Activated CD4-positive, alpha-beta T cell treated with anti-CD3 and anti-CD28 coated beads for 4 hours (primary cell): ENCODE measurements at regions not wholly inside any gene's neighbourhood (a gene's known extent, or its start where the extent isn't known, plus 50 kb on each side); places are given as distances from the start of the nearest gene placed in this dataset.

Experiments
- DNase-seq, 2 donors: peaks; one replicate each; pipeline ENCODE4 v3.0.0-alpha.2; 2020

GRCh38 chr7:132072873-132073272 is 503.4 kb downstream of the PLXNA4 start:
- no peak for DNase-seq

GRCh38 chr7:132072165-132072564 is 504.1 kb downstream of the PLXNA4 start:
- DNase-seq, result no peak

GRCh38 chr7:132069306-132069705 is 507.0 kb downstream of the PLXNA4 start:
- DNase-seq, result no peak

GRCh38 chr7:132066761-132067171 is 509.5 kb downstream of the PLXNA4 start:
- no peak for DNase-seq

DNA sequence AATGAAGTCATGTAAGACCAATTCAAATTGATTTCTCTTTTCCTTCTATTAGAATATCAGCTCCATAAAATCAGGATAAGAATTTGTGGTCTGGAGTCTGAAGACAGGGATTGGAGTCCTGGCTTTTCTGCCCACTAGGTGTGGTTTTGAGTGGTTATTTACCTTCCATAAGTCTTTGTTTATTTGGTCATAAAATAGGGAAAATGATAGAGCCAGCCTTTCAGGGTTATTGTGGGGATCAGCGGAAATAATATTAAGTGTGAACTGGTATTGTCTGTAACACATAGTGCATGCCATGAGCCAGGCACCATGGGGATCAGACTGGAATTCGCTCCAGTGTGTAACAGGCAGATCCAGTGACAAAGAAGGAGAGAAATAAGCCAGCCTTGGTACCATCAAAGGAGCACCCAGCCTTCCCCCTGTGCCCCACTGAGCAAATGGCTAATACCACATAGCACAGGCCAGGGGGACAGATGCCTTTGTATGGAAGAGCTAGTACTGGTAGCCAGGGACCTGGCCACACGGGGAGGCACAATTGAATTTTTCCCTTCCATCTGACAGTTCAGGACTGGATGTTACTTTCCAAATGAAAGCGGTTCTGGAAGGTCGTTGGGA is 509.7 kb upstream of the PODXL start:
- DNase-seq, result no peak

DNA sequence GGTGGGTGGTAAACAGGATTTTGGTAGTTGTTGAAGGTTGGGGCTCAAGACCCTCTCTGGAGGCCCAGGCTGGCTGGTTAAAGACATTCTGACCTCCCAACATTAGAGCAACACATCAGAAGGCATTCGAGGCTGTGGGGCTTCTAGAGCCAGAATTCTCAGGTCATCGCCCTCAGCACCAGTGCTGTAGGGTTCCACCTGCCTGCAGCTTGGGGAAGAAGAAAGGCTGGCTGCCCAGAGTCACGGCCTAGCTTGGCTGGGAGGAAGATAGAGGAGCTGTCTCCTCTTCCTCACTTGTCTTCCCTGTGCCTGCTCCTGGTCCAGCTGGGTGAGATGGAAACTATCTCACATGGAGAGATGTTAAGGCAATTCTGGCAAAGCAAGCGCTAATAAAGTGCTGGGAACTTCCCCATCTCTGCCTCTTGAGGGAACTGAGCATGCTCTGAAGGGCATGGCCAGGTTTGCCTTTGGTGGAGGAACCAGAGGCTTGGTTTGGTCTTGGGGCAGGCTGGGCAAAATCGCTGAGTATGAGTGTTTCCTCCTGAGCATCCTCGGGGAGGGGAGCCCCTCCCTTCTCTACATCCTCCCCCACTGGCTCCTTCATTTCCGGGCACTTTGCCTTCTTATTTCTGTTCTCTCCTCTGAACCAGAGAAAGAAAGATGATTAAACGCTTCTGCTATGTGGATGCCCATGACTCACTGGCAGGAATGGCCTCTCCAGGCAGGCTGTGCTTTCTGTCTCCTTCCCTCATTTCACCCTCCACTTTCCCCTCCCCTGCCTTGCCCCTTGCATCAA is 509.0 kb upstream of the PODXL start:
- DNase-seq, result no peak

- no peak for DNase-seq
Measured at GRCh38 chr7:132063800-132064199, 507.4 kb upstream of the PODXL start.

DNA sequence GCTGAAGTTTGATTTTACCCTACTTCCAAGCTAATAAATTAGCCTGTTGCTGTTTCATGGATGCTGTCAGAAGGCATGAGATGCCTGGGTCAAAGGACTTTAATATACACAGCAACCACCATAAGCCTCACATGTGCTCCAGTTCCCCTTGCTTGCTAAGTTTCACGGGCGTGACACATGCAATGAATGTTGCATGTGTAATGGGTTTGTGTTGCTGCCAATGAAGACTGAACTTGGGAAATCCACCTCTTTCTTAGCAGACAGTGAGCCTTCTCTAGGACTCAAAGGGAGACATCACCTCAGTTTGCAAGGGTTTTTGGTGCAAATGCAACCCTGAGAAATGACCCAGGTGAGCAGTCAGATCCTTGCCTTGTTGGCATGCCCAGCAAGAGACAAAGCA is 505.5 kb upstream of the PODXL start:
- DNase-seq, result no peak

DNA sequence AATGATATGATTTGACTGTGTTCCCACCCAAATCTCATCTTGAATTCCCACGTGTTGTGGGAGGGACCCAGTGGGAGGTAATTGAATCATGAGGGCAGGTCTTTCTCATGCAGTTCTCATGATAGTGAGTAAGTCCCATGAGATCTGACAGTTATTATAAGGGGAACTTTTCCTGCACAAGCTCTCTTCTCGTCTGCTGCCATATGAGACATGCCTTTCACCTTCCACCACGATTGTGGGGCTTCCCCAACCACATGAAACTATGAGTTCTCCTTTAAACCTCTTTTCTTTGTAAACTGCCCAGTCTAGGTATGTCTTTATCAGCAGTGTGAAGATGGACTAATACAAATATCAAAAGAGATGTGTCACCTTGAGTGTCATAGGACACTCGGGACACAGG is 502.7 kb upstream of the PODXL start:
- no peak for DNase-seq

DNA sequence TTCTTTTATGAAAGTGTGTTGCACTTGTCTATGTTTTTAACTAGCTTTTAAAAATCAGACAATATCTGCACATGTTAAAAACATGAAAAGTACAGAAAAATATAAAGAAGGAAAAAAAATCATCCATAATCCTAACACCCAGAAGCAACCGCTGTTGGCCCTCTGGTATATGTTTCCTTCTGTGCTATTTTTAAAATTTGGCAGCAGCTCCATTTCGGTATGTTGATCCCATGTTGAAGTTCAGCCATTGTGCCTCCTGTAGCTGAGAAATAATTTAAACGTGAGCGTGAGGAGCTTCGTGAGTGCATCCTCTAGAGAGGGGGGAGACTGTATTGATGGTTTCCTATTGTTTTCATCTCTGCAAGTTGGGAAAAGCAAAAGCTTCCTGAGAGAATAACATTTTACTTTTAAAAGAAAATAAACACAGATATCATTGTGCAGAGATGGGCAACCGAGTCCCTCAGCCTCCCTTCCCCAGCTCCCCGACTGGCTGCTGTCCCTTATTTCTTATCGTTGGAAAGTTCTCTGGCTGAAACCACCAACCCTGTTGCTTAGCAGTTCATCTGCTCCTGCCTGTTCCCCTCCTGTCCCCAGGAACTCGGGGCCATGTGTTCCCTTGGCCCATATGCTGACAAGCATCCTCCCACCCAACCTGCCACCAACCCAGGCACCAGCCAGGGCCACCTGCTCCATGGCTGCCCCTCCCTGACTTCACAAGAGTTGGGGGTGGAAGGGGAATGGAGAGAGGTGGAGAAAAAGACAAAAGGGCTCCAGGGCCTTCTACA is 499.1 kb upstream of the PODXL start:
- DNase-seq, result no peak

DNA sequence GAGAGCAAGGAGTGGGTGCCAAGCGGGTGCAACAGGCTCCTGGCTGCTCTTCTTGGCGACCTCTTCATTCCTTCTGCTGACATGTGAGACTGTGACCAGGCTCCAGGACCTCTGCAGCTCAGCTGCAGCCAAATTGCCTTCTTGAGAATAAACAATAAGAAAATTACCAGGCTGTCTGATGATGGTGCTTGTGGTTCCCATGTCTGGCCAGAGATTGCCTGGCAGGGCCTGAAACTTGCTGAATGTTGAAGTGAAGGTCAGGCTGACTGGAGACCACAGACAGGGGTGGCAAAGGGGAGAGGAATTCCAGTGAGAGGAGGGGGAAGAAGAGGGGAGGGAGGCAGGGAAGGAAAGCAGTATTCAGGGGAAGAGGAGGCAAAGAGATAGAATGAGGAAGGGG is 497.4 kb upstream of the PODXL start:
- no peak for DNase-seq

DNA sequence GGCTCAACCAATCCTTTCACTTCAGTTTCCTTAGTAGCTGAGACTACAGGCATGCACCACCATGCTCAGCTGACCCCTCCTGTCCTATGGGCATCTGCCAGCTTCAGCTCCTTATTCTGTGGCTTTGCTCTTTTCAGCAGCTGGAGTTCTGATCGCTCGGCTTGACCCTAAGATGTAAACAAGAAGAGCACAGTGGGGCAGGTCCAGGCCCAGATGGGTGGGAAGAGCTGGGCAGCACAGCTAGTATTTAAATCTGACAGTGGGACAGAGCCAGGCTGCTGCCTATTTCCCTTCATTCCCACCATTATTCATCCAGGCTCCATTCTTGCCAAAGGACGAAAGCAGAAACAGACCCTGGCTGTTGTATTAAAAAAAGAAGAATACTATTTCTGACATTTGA is 494.9 kb upstream of the PODXL start:
- DNase-seq, result no peak

DNA sequence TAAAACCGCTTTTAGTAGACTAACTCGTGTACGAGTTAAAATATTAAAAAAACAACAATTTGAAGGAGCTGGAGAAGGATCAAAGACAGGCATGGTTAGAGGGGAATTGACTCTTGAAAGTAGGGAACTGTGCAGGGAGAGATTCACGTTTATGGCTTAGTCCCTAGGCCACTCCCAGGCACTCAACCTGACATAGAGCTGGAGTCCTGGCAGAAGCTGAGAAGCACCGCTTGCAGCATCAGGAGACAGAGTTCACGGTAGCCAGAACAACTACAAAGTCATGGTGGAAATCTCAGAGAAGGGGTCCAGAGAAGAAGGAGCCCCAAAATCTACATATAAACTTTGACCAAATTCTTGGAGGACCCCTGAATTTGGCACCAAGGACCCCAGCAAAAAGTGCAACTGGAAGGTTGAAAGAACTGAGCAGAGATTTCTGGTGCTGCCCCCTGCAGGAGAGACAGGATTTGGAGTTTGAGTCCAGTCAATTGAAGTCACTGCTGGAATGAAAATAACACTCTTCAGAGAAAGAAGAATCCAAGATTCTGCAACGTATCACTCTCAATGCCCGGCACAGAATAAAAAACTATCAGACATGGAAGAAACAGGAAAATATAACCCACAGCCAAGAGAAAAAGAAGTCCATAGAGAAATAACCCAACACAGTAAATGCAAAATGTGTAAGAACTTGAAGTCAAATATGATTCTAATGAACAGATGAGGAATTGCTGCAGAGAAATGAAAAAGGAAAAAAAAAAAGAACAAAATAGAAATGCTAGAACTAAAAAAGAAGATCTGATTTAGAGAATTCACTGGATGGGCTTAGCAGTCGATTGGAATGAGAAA is 493.3 kb upstream of the PODXL start:
- no peak for DNase-seq

GRCh38 chr7:132045481-132045980 is 489.1 kb upstream of the PODXL start:
- DNase-seq, result no peak

DNA sequence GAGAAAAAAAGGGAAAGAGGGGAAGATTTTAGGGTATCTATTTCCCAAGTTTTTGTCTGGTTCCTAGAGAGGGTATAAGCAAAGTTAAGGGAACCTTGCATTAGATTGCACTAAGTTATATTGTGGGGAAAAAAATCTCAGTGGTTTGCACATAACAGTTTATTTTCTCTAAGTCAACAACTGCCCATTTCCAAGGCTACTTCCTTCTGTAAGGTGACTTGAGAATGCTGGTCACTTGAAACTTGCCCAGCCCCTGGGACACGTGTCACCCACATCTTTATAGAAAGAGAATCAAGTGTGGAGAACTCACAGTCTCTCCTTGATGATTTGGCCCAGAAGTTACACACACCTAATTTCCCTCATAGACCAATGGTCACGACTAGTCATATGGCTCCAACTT is 488.6 kb upstream of the PODXL start:
- no peak for DNase-seq

GRCh38 chr7:132044247-132044646 is 487.8 kb upstream of the PODXL start:
- no peak for DNase-seq

DNA sequence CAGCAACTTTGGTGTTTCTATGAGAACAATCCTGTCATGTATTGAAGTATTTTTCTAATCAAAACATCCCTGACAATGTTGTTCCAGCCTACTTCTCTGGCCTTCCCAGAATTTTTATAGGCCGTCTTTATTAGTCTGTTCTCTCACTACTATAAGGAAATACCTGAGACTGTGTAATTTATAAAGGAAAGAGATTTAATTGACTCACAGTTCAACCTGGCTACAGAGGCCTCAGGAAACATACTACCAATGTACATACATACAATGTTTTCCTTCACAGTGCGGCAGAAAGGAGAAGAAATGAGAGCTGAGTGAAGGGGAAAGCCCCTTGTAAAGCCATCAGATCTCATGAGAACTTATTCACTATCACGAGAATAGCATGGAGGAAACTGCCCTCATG is 484.7 kb upstream of the PODXL start:
- no peak for DNase-seq

DNA sequence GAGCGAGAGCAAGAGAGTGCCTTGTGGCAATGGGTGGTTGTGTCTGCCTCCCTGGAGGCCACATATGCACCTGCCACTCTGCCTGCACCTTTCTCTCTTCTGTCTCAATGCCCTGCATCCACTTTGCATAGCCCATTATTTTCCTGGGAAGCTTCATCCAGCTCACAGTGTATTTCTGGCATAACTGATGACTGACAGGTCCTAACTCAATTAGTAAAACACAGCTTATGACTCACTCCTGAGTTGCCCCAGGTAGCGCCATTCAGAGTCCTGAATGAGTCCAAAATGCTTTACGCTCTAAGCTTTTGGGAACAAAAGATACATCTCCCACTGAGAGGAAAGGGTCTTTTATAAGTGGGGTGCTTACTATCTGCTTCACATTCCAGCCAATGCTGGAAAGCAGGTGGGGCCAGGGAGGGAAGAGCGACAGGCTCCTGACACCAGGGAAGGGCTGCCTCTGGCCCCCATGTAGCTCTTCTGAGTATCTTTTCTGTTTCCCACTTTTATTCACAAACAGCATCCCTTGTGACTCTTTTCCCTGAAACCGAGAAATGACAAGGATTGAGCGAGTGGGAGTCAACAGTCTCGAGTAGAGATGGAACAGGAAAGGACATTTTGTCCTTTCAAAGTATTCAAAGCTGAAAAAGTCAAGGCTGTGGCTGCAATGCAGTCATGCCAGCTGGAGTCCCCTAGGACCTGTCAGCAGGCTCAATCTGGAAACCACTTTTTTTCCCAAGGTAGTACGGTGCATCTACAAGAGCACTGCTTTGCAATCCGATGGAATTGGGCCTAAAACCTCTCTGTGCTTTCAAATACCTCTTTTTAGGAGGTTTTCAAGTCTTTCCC is 479.3 kb upstream of the PODXL start:
- no peak for DNase-seq

DNA sequence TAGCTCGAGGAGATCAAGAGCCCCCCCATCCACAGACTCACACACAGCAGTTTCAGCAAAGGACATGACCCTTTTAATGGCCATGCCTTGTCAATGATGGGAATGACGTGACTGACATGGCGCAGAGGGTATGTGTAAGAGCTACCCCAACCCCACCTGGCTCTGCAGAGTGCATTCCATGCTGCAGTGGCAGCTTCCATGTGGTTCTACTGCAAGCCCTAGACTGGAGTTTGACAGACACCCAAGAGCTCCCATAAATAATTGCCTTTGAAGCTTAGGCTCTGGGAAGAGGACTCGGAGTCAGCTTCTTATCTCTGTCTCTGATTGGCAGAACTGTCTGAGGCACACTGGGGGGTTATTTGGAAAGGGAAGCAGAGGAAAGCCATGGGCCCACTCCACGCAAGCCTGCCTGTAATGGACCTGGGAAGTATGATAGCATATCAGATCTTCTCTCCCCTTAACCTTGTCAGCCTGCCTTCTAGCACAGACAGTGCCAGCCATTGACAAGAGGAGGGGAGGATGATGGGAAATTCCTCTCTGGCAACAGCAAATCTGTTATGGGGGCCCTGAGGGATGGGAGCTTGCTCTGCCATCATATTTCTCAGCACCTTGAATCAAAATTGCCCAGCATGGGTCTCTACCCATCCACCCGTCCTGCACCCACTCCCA is 478.5 kb upstream of the PODXL start:
- no peak for DNase-seq

GRCh38 chr7:132030883-132031282 is 474.5 kb upstream of the PODXL start:
- DNase-seq, result no peak

- no peak for DNase-seq
Measured at GRCh38 chr7:132030086-132030568, 473.7 kb upstream of the PODXL start.
